ENCODE measurements at regions not wholly inside any gene's neighbourhood (a gene's known extent, or its start where the extent isn't known, plus 50 kb on each side); places are given as distances from the start of the nearest gene placed in this dataset.

DNA sequence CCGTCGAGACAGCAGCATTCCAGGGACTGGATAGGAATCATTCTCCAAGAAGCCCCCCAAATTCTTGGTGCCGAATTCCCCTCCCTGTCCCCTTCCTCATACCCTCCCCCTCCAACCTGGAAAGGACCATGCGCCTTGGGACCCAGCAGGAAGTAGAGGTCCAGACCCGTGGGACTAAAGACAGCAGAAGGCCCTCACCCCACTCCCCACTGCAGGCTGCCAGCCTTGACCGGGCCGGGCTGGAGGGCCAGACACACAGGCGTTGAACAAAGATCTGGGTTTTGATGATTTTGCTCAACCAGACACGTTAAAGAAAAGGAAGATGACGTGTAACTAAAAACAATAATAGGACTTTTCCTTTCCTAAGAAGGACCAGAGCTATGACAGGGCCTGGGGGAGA is 286.5 kb downstream of the NPHP4 start:
- Histone ChIP-seq H2BK12ac (ENCODE audit: low read length) (no peak overlapping the region), H2BK120ac (ENCODE audit: low read depth, low read length) (no peak overlapping the region), H3K27me3 (ENCODE audit: control insufficient read depth in 3 of 3, insufficient read depth in 3 of 3, low read depth in 1 of 3, low read length in 3 of 3) (no peaks in the 10 kb centered on the region), H3K27ac (replicated peaks; ENCODE audit: low read length) (no peak overlapping the region), H3K79me1 (ENCODE audit: low read depth, low read length) (no peaks in the 10 kb centered on the region), H3K23ac (ENCODE audit: low read depth, low read length, poor library complexity) (no peak overlapping the region), H2AFZ (ENCODE audit: low read length) (no peak overlapping the region), H2AK5ac (ENCODE audit: low read depth, low read length) (peak overlapping the region; percentile 64), H3K4me1 (ENCODE audit: control insufficient read depth in 2 of 2, insufficient read depth in 1 of 2, low read depth in 1 of 2, low read length in 2 of 2) (peaks cover 0 to 3% of the 10 kb centered on the region in 2 donors), H3K9ac (ENCODE audit: low read depth, low read length, poor library complexity) (no peak overlapping the region), H3K4ac (ENCODE audit: low read length) (no peak overlapping the region), H3K14ac (ENCODE audit: low read length) (no peak overlapping the region), H4K91ac (ENCODE audit: low read depth, low read length, poor library complexity) (no peak overlapping the region), H4K8ac (ENCODE audit: low read depth, low read length) (no peak overlapping the region), H3K36me3 (replicated peaks in 1 of 2; ENCODE audit: control insufficient read depth in 2 of 2, insufficient read depth in 2 of 2, low read length in 2 of 2) (no peaks in the 10 kb centered on the region), H3K4me2 (ENCODE audit: insufficient read depth, low read length, poor library complexity, severe bottlenecking) (no peak overlapping the region), H2BK5ac (ENCODE audit: low read length) (no peak overlapping the region), H3K9me3 (replicated peaks in 1 of 2; ENCODE audit: control insufficient read depth in 2 of 2, insufficient read depth in 1 of 2, low read depth in 1 of 2, low read length in 2 of 2) (no peaks in the 10 kb centered on the region), H3K18ac (ENCODE audit: low read length) (peak overlapping the region; percentile 15), H2BK15ac (ENCODE audit: low read length) (peak overlapping the region; percentile 4), H3K4me3 (ENCODE audit: low read length in 2 of 2) (no peak overlapping the region)
- no peak for DNase-seq (ENCODE audit: low spot score)
- no CpG with 5 or more reads among the region's 10 CpGs for WGBS, 2 donors (ENCODE audit: extremely low coverage in 2 of 2, insufficient read length in 2 of 2, insufficient replicate concordance in 1 of 2)

DNA sequence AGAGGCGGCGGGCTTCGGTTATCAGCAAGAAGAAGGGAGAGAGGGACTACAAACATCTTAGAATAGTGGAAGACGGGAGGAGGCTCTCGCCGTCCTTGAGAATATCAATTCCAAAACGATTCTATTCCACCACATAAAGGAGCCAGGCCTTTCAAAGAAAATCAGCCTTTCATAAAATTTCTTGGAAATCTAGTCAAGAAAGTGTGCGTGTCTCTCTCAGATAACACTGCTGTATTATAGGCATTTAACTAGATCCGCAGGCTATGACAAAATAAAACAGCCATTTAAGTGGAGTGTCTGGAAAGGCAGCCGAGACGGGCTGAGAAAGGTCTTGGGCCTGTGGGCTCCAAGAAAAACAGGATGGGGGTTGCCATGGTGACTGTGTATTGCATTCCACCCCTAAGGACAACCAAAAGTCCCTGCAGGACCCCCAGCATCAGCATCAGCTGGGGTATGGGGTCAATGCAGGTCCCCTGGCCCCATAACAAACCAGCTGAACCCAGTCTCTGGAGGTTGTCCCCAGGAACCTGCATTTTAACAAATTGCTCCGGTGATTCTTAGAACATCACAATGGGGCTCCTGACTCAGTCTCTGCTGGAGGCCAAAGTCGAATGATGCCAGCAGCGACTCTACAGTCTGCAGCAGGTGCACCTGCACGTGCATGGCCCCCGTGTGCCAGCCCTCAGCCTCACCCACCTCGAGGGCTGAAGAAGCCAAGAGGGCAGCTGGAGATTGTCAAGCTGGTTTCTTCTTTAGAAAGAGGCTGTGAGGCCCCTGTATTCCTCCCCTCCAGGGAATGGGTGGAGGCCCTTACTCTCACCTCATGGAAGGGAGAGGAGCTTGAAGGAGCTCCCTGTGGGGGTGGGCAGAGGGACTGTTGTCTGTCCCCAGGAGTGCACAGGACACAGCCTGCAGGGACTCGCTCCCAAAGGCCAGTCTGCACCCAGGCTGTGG is 287.4 kb downstream of the NPHP4 start:
- Histone ChIP-seq H3K23ac (ENCODE audit: low read depth, low read length, poor library complexity) (no peak overlapping the region), H3K79me1 (ENCODE audit: low read depth, low read length) (no peaks in the 10 kb centered on the region), H3K9me3 (replicated peaks in 1 of 2; ENCODE audit: control insufficient read depth in 2 of 2, insufficient read depth in 1 of 2, low read depth in 1 of 2, low read length in 2 of 2) (no peaks in the 10 kb centered on the region), H3K18ac (ENCODE audit: low read length) (peak overlapping the region; percentile 41), H3K4ac (ENCODE audit: low read length) (no peak overlapping the region), H3K4me2 (ENCODE audit: insufficient read depth, low read length, poor library complexity, severe bottlenecking) (no peak overlapping the region), H3K14ac (ENCODE audit: low read length) (no peak overlapping the region), H2BK15ac (ENCODE audit: low read length) (no peak overlapping the region), H3K4me3 (ENCODE audit: low read length in 2 of 2) (no peak overlapping the region), H2BK120ac (ENCODE audit: low read depth, low read length) (no peak overlapping the region), H3K4me1 (ENCODE audit: control insufficient read depth in 2 of 2, insufficient read depth in 1 of 2, low read depth in 1 of 2, low read length in 2 of 2) (peaks cover 0 to 3% of the 10 kb centered on the region in 2 donors), H4K91ac (ENCODE audit: low read depth, low read length, poor library complexity) (no peak overlapping the region), H3K27me3 (ENCODE audit: control insufficient read depth in 3 of 3, insufficient read depth in 3 of 3, low read depth in 1 of 3, low read length in 3 of 3) (no peaks in the 10 kb centered on the region), H4K8ac (ENCODE audit: low read depth, low read length) (no peak overlapping the region), H2BK5ac (ENCODE audit: low read length) (no peak overlapping the region), H2BK12ac (ENCODE audit: low read length) (no peak overlapping the region), H2AK5ac (ENCODE audit: low read depth, low read length) (peak overlapping the region; percentile 64), H3K9ac (ENCODE audit: low read depth, low read length, poor library complexity) (no peak overlapping the region), H3K36me3 (replicated peaks in 1 of 2; ENCODE audit: control insufficient read depth in 2 of 2, insufficient read depth in 2 of 2, low read length in 2 of 2) (no peaks in the 10 kb centered on the region), H2AFZ (ENCODE audit: low read length) (no peak overlapping the region), H3K27ac (replicated peaks; ENCODE audit: low read length) (no peak overlapping the region)
- no peak for DNase-seq (ENCODE audit: low spot score)
- no CpG with 5 or more reads among the region's 18 CpGs for WGBS, 2 donors (ENCODE audit: extremely low coverage in 2 of 2, insufficient read length in 2 of 2, insufficient replicate concordance in 1 of 2)

DNA sequence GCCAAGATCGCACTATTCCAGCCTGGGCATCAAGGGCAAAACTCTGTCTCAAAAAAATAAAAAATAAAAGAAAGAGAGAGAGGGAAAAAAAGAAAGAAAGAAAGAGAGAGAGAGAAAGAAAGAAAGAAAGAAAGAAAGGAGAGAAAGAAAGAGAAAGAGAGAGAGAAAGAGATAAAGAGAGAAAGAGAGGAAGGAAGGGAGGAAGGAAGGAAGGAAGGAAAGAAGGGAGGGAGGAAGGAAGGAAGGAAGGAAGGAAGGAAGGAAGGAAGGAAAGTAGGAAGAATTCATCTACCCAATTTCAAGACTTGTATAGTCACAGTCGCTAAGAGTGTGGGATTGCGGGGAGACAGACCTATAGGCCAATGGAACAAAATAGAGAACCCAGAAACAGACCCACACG is 290.6 kb downstream of the NPHP4 start:
- no peak overlapping the region for H2AFZ ChIP-seq (ENCODE audit: low read length)
- no CpG with 5 or more reads among the region's 4 CpGs for WGBS, 2 donors (ENCODE audit: extremely low coverage in 2 of 2, insufficient read length in 2 of 2, insufficient replicate concordance in 1 of 2)
- H3K23ac ChIP-seq (ENCODE audit: low read depth, low read length, poor library complexity) = no peak overlapping the region
- no peak overlapping the region for H3K9ac ChIP-seq (ENCODE audit: low read depth, low read length, poor library complexity)
- H3K4me2 ChIP-seq (ENCODE audit: insufficient read depth, low read length, poor library complexity, severe bottlenecking) = no peak overlapping the region
- no peak overlapping the region for H3K18ac ChIP-seq (ENCODE audit: low read length)
- no peak overlapping the region for H3K4ac ChIP-seq (ENCODE audit: low read length)
- H2BK15ac ChIP-seq (ENCODE audit: low read length) = no peak overlapping the region
- H2BK120ac ChIP-seq (ENCODE audit: low read depth, low read length) = no peak overlapping the region
- H3K14ac ChIP-seq (ENCODE audit: low read length) = no peak overlapping the region
- peaks cover 0 to 7% of the 10 kb centered on the region in 2 donors for H3K4me1 ChIP-seq (ENCODE audit: control insufficient read depth in 2 of 2, insufficient read depth in 1 of 2, low read depth in 1 of 2, low read length in 2 of 2)
- no peaks in the 10 kb centered on the region for H3K36me3 ChIP-seq (replicated peaks in 1 of 2; ENCODE audit: control insufficient read depth in 2 of 2, insufficient read depth in 2 of 2, low read length in 2 of 2)
- no peak overlapping the region for H2BK5ac ChIP-seq (ENCODE audit: low read length)
- no peaks in the 10 kb centered on the region for H3K79me1 ChIP-seq (ENCODE audit: low read depth, low read length)
- no peak for DNase-seq (ENCODE audit: low spot score)
- no peak overlapping the region for H2BK12ac ChIP-seq (ENCODE audit: low read length)
- no peak overlapping the region for H3K27ac ChIP-seq (replicated peaks; ENCODE audit: low read length)
- no peak overlapping the region for H4K8ac ChIP-seq (ENCODE audit: low read depth, low read length)
- no peak overlapping the region for H4K91ac ChIP-seq (ENCODE audit: low read depth, low read length, poor library complexity)
- no peaks in the 10 kb centered on the region for H3K27me3 ChIP-seq (ENCODE audit: control insufficient read depth in 3 of 3, insufficient read depth in 3 of 3, low read depth in 1 of 3, low read length in 3 of 3)
- no peak overlapping the region for H2AK5ac ChIP-seq (ENCODE audit: low read depth, low read length)
- H3K4me3 ChIP-seq (ENCODE audit: low read length in 2 of 2) = no peak overlapping the region
- H3K9me3 ChIP-seq (replicated peaks in 1 of 2; ENCODE audit: control insufficient read depth in 2 of 2, insufficient read depth in 1 of 2, low read depth in 1 of 2, low read length in 2 of 2) = no peaks in the 10 kb centered on the region

DNA sequence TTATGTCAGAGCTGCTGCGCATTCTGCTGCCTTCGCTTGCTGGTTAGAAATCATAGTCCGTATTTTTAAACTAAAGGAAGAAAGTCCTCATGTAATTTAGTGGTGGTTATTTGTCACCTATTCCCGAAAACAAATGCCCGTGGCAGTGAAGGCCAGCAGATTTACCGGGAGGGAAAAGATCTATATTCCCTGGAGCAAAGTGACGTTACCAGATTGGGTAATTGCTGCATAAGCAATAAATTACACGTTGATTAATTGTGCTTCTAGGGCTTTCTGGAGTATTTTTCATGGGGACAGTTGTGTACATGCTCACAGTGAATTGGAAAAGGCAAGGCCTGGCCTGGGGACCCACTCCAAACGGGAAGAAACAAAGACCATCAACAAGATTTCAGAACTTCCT is 298.7 kb downstream of the NPHP4 start:
- H2BK12ac ChIP-seq (ENCODE audit: low read length) = no peak overlapping the region
- H3K18ac ChIP-seq (ENCODE audit: low read length) = no peak overlapping the region
- no peak overlapping the region for H2BK5ac ChIP-seq (ENCODE audit: low read length)
- H3K27ac ChIP-seq (replicated peaks; ENCODE audit: low read length) = no peak overlapping the region
- H2AFZ ChIP-seq (ENCODE audit: low read length) = no peak overlapping the region
- no peak overlapping the region for H2BK120ac ChIP-seq (ENCODE audit: low read depth, low read length)
- no peak overlapping the region for H4K91ac ChIP-seq (ENCODE audit: low read depth, low read length, poor library complexity)
- no peak overlapping the region for H3K23ac ChIP-seq (ENCODE audit: low read depth, low read length, poor library complexity)
- H4K8ac ChIP-seq (ENCODE audit: low read depth, low read length) = no peak overlapping the region
- no peak overlapping the region for H3K4me3 ChIP-seq (ENCODE audit: low read length in 2 of 2)
- no CpG with 5 or more reads among the region's 9 CpGs for WGBS, 2 donors (ENCODE audit: extremely low coverage in 2 of 2, insufficient read length in 2 of 2, insufficient replicate concordance in 1 of 2)
- H3K79me1 ChIP-seq (ENCODE audit: low read depth, low read length) = no peaks in the 10 kb centered on the region
- H3K9me3 ChIP-seq (replicated peaks in 1 of 2; ENCODE audit: control insufficient read depth in 2 of 2, insufficient read depth in 1 of 2, low read depth in 1 of 2, low read length in 2 of 2) = no peaks in the 10 kb centered on the region
- H3K4ac ChIP-seq (ENCODE audit: low read length) = no peak overlapping the region
- no peak overlapping the region for H3K4me2 ChIP-seq (ENCODE audit: insufficient read depth, low read length, poor library complexity, severe bottlenecking)
- no peak overlapping the region for H3K9ac ChIP-seq (ENCODE audit: low read depth, low read length, poor library complexity)
- no peaks in the 10 kb centered on the region for H3K36me3 ChIP-seq (replicated peaks in 1 of 2; ENCODE audit: control insufficient read depth in 2 of 2, insufficient read depth in 2 of 2, low read length in 2 of 2)
- H2AK5ac ChIP-seq (ENCODE audit: low read depth, low read length) = no peak overlapping the region
- peaks cover 0 to 15% (median 0%) of the 10 kb centered on the region in 3 experiments for H3K27me3 ChIP-seq (ENCODE audit: control insufficient read depth in 3 of 3, insufficient read depth in 3 of 3, low read depth in 1 of 3, low read length in 3 of 3)
- H3K4me1 ChIP-seq (ENCODE audit: control insufficient read depth in 2 of 2, insufficient read depth in 1 of 2, low read depth in 1 of 2, low read length in 2 of 2) = peaks cover 0 to 2% of the 10 kb centered on the region in 2 donors
- no peak overlapping the region for H3K14ac ChIP-seq (ENCODE audit: low read length)
- DNase-seq (ENCODE audit: low spot score) = no peak
- no peak overlapping the region for H2BK15ac ChIP-seq (ENCODE audit: low read length)
